Gastroesophageal sphincter (tissue), 3 donors: ENCODE measurements at regions not wholly inside any gene's neighbourhood (a gene's known extent, or its start where the extent isn't known, plus 50 kb on each side); places are given as distances from the start of the nearest gene placed in this dataset.

Experiments
- EP300 ChIP-seq: sonication (generic); formaldehyde crosslinking; IDR thresholded peaks from one replicate; pipeline ENCODE4 v1.6.1; 2017; ENCODE audit warnings: antibody characterized with exemption, mild to moderate bottlenecking
- POLR2A ChIP-seq, 2 donors: fragments of 450-650 bp; IDR thresholded peaks; one replicate each; pipeline ENCODE4 v1.6.1; 2017; ENCODE audit warnings: antibody characterized with exemption in 2 of 2, mild to moderate bottlenecking in 2 of 2, moderate library complexity in 1 of 2
- POLR2AphosphoS5 ChIP-seq: sonication (generic); formaldehyde crosslinking; IDR thresholded peaks from one replicate; pipeline ENCODE4 v1.6.1; 2017; ENCODE audit warnings: antibody characterized with exemption
- TF ChIP-seq, protein P1 (sequence below), 4 experiments: fragments of 200-600 bp in 2 of 4; fragments of 450-650 bp in 2 of 4; sonication (generic) in 1 of 4; IDR thresholded peaks; one replicate each; pipeline ENCODE4 v1.5.1; 2017 to 2019; ENCODE audit warnings: antibody characterized with exemption in 4 of 4, mild to moderate bottlenecking in 2 of 4, moderate library complexity in 2 of 4

DNA sequence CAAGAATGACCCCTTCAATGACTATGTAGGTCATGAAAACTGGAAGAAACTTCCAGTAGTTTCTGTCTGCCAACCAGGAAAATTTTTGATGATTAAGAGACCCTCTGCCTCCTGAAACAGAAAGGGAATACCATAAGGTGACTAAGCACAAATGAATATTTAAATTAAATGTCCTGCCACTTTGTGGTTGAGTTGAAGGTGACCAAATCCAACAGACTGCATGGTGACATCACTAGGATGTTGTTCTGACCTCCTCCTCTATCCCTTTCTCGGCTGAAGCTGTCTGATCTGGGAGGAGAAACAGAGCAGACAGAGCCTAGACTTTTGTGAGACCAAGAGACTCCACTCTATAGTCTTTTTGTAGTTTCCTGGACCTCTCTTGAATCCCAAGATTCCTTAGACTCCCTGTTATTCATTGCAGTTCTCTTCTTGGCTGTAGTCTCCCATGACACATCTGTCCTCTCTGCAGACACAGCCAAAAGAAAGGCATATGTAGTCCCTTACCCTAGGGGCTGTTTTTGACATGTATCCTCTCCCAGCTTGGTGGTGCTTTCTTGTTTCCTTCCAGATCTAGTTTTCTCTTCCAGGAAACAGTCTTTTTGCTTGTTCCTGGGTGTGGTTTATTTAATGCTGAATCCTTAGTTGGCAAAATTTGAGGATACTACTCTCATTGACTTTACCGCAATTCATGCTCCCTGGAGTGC, 55.2 kb upstream of the UBE3A start:
- TF ChIP-seq POLR2A (IDR thresholded peaks at IDR 0.05), result no peak
- TF ChIP-seq, protein P1, sequence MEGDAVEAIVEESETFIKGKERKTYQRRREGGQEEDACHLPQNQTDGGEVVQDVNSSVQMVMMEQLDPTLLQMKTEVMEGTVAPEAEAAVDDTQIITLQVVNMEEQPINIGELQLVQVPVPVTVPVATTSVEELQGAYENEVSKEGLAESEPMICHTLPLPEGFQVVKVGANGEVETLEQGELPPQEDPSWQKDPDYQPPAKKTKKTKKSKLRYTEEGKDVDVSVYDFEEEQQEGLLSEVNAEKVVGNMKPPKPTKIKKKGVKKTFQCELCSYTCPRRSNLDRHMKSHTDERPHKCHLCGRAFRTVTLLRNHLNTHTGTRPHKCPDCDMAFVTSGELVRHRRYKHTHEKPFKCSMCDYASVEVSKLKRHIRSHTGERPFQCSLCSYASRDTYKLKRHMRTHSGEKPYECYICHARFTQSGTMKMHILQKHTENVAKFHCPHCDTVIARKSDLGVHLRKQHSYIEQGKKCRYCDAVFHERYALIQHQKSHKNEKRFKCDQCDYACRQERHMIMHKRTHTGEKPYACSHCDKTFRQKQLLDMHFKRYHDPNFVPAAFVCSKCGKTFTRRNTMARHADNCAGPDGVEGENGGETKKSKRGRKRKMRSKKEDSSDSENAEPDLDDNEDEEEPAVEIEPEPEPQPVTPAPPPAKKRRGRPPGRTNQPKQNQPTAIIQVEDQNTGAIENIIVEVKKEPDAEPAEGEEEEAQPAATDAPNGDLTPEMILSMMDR (IDR thresholded peaks at IDR 0.05), result no peak
- TF ChIP-seq POLR2AphosphoS5, result no peak
- no peak for TF ChIP-seq EP300
